GM12878 (cell line): ENCODE measurements at regions not wholly inside any gene's neighbourhood (a gene's known extent, or its start where the extent isn't known, plus 50 kb on each side); places are given as distances from the start of the nearest gene placed in this dataset.

ENCODE experiments used
- ATAC-seq: fragments of 200-7000 bp; cut with Tn5 transposase; 3 replicates; pipeline ENCODE4 v1.9.1; 2020; ENCODE audit warnings: mild to moderate bottlenecking, moderate library complexity
- BruUV-seq: library from RNA; stranded (reverse); fragments of 400-500 nt; replicated peaks from 2 replicates; lab custom pipeline; 2021; lab: Mats Ljungman, UMichigan
- CTCF ChIA-PET: fragments of 300-600 bp; sonication (Branson Sonifier 250); formaldehyde crosslinking; extraction: SDS; loops from one replicate; lab custom pipeline; 2021; ENCODE audit warnings: inconsistent platforms; lab: Yijun Ruan, JAX
- POLR2A ChIA-PET: fragments of 350-600 bp; formaldehyde crosslinking; extraction: SDS; loops from one replicate; lab custom pipeline; 2021; ENCODE audit warnings: inconsistent platforms; lab: Charles Lee
- RAD21 ChIA-PET: fragments of 300-600 bp; sonication (Branson Sonifier 250); formaldehyde crosslinking; loops from one replicate; lab custom pipeline; 2023; ENCODE audit warnings: antibody characterized with exemption; ENCODE audit not compliant: unreplicated experiment; lab: Charles Lee
- SMC1A ChIA-PET: fragments of 300-600 bp; sonication (Branson Sonifier 250); formaldehyde crosslinking; loops from one replicate; lab custom pipeline; 2023; ENCODE audit not compliant: unreplicated experiment, uncharacterized antibody; lab: Charles Lee
- DNase-seq: peaks from one replicate; pipeline ENCODE4 v3.0.0-alpha.2; 2011; ENCODE audit warnings: low read depth, low spot score
- FAIRE-seq: peaks from 3 replicates; lab custom pipeline; 2011; peaks lifted over from hg19 to GRCh38; lab: Jason Lieb, UNC
- H2AFZ ChIP-seq: 2 replicates; pipeline ENCODE4 v1.6.0; 2011; ENCODE audit warnings: low read depth, low read length, control low read depth; ENCODE audit not compliant: control insufficient read depth
- H3K27ac ChIP-seq: 2 replicates; pipeline ENCODE4 v1.5.1; 2011; ENCODE audit warnings: control low read depth; ENCODE audit not compliant: control insufficient read depth, insufficient read depth
- H3K27me3 ChIP-seq, 2 experiments: replicated peaks in 1 of 2; 2 replicates each; pipeline versions ENCODE4 v1.6.0 to v1.6.1; 2011; ENCODE audit warnings: low read length in 1 of 2; ENCODE audit not compliant: control insufficient read depth in 2 of 2, insufficient read depth in 2 of 2
- H3K36me3 ChIP-seq, 2 experiments: 2 replicates each; pipeline ENCODE4 v1.5.1; 2011; ENCODE audit warnings: low read length in 1 of 2; ENCODE audit not compliant: control insufficient read depth in 2 of 2, insufficient read depth in 2 of 2
- H3K4me1 ChIP-seq: 2 replicates; pipeline ENCODE4 v1.6.1; 2011; ENCODE audit warnings: mild to moderate bottlenecking, low read length, moderate library complexity, mixed read lengths; ENCODE audit not compliant: control insufficient read depth, insufficient read depth
- H3K4me2 ChIP-seq: 2 replicates; pipeline ENCODE4 v1.6.0; 2011; ENCODE audit warnings: control low read depth; ENCODE audit not compliant: control insufficient read depth, insufficient read depth
- H3K4me3 ChIP-seq: fragments of 200-600 bp; sonication (generic); 2 replicates; pipeline ENCODE4 v1.5.1; 2016
- H3K79me2 ChIP-seq: 2 replicates; pipeline ENCODE4 v1.6.0; 2011; ENCODE audit warnings: low read length; ENCODE audit not compliant: control insufficient read depth, insufficient read depth
- H3K9ac ChIP-seq: 2 replicates; pipeline ENCODE4 v1.8.0; 2011; ENCODE audit warnings: low read length, control low read depth, mixed read lengths; ENCODE audit not compliant: control insufficient read depth, insufficient read depth
- H3K9me3 ChIP-seq: replicated peaks from 3 replicates; pipeline ENCODE4 v1.5.1; 2011; ENCODE audit warnings: mild to moderate bottlenecking, low read length; ENCODE audit not compliant: control insufficient read depth, insufficient read depth
- H4K20me1 ChIP-seq: 2 replicates; pipeline ENCODE4 v1.6.0; 2011; ENCODE audit not compliant: control insufficient read depth, insufficient read depth
- ATF3 ChIP-seq: IDR thresholded peaks from 2 replicates; pipeline ENCODE4 v1.6.1; 2011; ENCODE audit warnings: low read depth, mild to moderate bottlenecking, low read length, moderate library complexity, borderline replicate concordance; ENCODE audit errors: extremely low read depth
- CEBPB ChIP-seq, 2 experiments: fragments of 150-350 bp in 1 of 2; IDR thresholded peaks; 2 replicates each; pipeline ENCODE4 v1.6.1; 2012 to 2014; ENCODE audit warnings: low read depth in 2 of 2, low read length in 2 of 2, borderline replicate concordance in 1 of 2, inconsistent platforms in 1 of 2
- CHD1 ChIP-seq: IDR thresholded peaks from 2 replicates; pipeline ENCODE4 v1.6.1; 2012; ENCODE audit warnings: low read depth, low read length, improper control_type of control experiment
- CHD2 ChIP-seq: IDR thresholded peaks from 2 replicates; pipeline ENCODE4 v1.6.1; 2011; ENCODE audit warnings: low read depth, low read length, improper control_type of control experiment, borderline replicate concordance
- ETV6 ChIP-seq, 2 experiments: fragments of 450-650 bp in 1 of 2; IDR thresholded peaks in 1 of 2; conservative IDR thresholded peaks in 1 of 2; 2 replicates each; pipeline ENCODE4 v1.6.1; 2014; ENCODE audit warnings: antibody characterized with exemption in 1 of 2, borderline replicate concordance in 1 of 2, low read depth in 1 of 2, mild to moderate bottlenecking in 1 of 2, moderate library complexity in 1 of 2
- HSF1 ChIP-seq: fragments of 150-350 bp; IDR thresholded peaks from 2 replicates; pipeline ENCODE4 v1.6.1; 2014; ENCODE audit warnings: mild to moderate bottlenecking, low read depth, low read length
- POLR2A ChIP-seq: IDR thresholded peaks from 2 replicates; pipeline ENCODE4 v1.6.1; 2011; ENCODE audit warnings: low read depth, mild to moderate bottlenecking, low read length
- RCOR1 ChIP-seq: conservative IDR thresholded peaks from 2 replicates; pipeline ENCODE4 v1.6.1; 2012; ENCODE audit warnings: low read depth, low read length, improper control_type of control experiment
- RUNX3 ChIP-seq: IDR thresholded peaks from 2 replicates; pipeline ENCODE4 v1.6.1; 2012; ENCODE audit warnings: low read length, inconsistent platforms
- SP1 ChIP-seq: IDR thresholded peaks from one replicate; pipeline ENCODE4 v1.6.1; 2011; ENCODE audit warnings: low read depth, low read length
- SREBF2 ChIP-seq: IDR thresholded peaks from 2 replicates; pipeline ENCODE4 v1.6.1; 2012; ENCODE audit warnings: mild to moderate bottlenecking, low read length
- ZBED1 ChIP-seq: IDR thresholded peaks from 2 replicates; pipeline ENCODE4 v1.6.1; 2016; ENCODE audit warnings: borderline replicate concordance
- WGBS: methylation state at CpG from one replicate; pipeline ENCODE4 v1.1.6; 2016; ENCODE audit warnings: low lambda C conversion rate; ENCODE audit not compliant: insufficient replicate concordance, insufficient coverage; ENCODE audit errors: missing lambda C conversion rate; 5-methylcytosine and 5-hydroxymethylcytosine counted together
- in situ Hi-C: fragments of 300-500 bp; cut with MboI; formaldehyde crosslinking; loops from 9 replicates; pipeline ENCODE4 v1.14.3; 2018; ENCODE audit warnings: mixed read lengths
- intact Hi-C: fragments of 100-400 bp; cut with micrococcal nuclease; formaldehyde crosslinking; loops from one replicate; pipeline ENCODE4 v1.14.2; 2022; ENCODE audit not compliant: unreplicated experiment
- TF ChIP-seq, protein P1 (sequence below): fragments of 450-650 bp; IDR thresholded peaks from 2 replicates; pipeline ENCODE4 v1.6.1; 2018; ENCODE audit warnings: borderline replicate concordance, mild to moderate bottlenecking; ENCODE audit not compliant: partially characterized antibody
- TF ChIP-seq, protein P2 (sequence below): IDR thresholded peaks from 2 replicates; pipeline ENCODE4 v1.6.1; 2011; ENCODE audit warnings: borderline replicate concordance, low read depth, mild to moderate bottlenecking, moderate library complexity, low read length; ENCODE audit not compliant: insufficient read depth, poor library complexity, severe bottlenecking
- TF ChIP-seq, protein P3 (sequence below): fragments of 450-650 bp; conservative IDR thresholded peaks from 2 replicates; pipeline ENCODE4 v1.6.1; 2017; ENCODE audit warnings: mild to moderate bottlenecking, moderate library complexity

GRCh38 chr7:124191713-124192112 lies 158.8 kb upstream of the TMEM229A start (continued):
- TF ChIP-seq, protein P1, sequence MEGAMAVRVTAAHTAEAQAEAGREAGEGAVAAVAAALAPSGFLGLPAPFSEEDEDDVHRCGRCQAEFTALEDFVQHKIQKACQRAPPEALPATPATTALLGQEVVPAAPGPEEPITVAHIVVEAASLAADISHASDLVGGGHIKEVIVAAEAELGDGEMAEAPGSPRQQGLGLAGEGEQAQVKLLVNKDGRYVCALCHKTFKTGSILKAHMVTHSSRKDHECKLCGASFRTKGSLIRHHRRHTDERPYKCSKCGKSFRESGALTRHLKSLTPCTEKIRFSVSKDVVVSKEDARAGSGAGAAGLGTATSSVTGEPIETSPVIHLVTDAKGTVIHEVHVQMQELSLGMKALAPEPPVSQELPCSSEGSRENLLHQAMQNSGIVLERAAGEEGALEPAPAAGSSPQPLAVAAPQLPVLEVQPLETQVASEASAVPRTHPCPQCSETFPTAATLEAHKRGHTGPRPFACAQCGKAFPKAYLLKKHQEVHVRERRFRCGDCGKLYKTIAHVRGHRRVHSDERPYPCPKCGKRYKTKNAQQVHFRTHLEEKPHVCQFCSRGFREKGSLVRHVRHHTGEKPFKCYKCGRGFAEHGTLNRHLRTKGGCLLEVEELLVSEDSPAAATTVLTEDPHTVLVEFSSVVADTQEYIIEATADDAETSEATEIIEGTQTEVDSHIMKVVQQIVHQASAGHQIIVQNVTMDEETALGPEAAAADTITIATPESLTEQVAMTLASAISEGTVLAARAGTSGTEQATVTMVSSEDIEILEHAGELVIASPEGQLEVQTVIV, result no peak
- TF ChIP-seq ATF3 (no peak), SP1 (no peak), CHD1 (no peak), CHD2 (no peak), SREBF2 (no peak), ETV6 (conservative IDR thresholded peaks at IDR 0.05 in 1 of 2, IDR thresholded peaks at IDR 0.05 in 1 of 2; ENCODE audit: borderline replicate concordance in 1 of 2, low read depth in 1 of 2) (no peak), POLR2A (no peak)
- TF ChIP-seq, protein P2, sequence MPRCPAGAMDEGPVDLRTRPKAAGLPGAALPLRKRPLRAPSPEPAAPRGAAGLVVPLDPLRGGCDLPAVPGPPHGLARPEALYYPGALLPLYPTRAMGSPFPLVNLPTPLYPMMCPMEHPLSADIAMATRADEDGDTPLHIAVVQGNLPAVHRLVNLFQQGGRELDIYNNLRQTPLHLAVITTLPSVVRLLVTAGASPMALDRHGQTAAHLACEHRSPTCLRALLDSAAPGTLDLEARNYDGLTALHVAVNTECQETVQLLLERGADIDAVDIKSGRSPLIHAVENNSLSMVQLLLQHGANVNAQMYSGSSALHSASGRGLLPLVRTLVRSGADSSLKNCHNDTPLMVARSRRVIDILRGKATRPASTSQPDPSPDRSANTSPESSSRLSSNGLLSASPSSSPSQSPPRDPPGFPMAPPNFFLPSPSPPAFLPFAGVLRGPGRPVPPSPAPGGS, result no peak

GRCh38 chr7:124191030-124191429 lies 158.2 kb upstream of the TMEM229A start:
- DNase-seq (no peak), ATAC-seq (no peak), FAIRE-seq (no peak)
- Histone ChIP-seq H3K9me3 (no peaks in the 10 kb centered on the region), H3K36me3 (no peaks in the 10 kb centered on the region), H3K79me2 (no peaks in the 10 kb centered on the region), H3K27ac (no peak overlapping the region), H4K20me1 (no peaks in the 10 kb centered on the region), H3K4me2 (no peak overlapping the region), H2AFZ (no peak overlapping the region), H3K4me1 (no peaks in the 10 kb centered on the region), H3K27me3 (no peaks in the 10 kb centered on the region), H3K4me3 (no peak overlapping the region), H3K9ac (no peak overlapping the region)
- RAD21 ChIA-PET, result interaction anchor here (1.9 kb wide), 1 partner anchor 84 kb away, joined by 6 read pairs; no protein-coding TSS in a partner anchor
- CTCF ChIA-PET, result interaction anchor here (0.5 kb wide), 1 partner anchor 1967 kb away, joined by 4 read pairs; no protein-coding TSS in a partner anchor
- WGBS, result 42% methylated on average over 3 of the region's 3 CpGs
- SMC1A ChIA-PET, result interaction anchor here (1.8 kb wide), 1 partner anchor 26 kb away, joined by 3 read pairs; no protein-coding TSS in a partner anchor
- intact Hi-C loops (no loop called here), in situ Hi-C loops (no loop called here)
- no TSS peak for BruUV-seq
- POLR2A ChIA-PET, result no interaction called here
- TF ChIP-seq CEBPB (IDR thresholded peaks at IDR 0.05; ENCODE audit: borderline replicate concordance in 1 of 2, low read depth in 2 of 2, low read length in 2 of 2) (no peak), RUNX3 (no peak), ZBED1 (no peak), RCOR1 (no peak), HSF1 (no peak)
- TF ChIP-seq, protein P3, sequence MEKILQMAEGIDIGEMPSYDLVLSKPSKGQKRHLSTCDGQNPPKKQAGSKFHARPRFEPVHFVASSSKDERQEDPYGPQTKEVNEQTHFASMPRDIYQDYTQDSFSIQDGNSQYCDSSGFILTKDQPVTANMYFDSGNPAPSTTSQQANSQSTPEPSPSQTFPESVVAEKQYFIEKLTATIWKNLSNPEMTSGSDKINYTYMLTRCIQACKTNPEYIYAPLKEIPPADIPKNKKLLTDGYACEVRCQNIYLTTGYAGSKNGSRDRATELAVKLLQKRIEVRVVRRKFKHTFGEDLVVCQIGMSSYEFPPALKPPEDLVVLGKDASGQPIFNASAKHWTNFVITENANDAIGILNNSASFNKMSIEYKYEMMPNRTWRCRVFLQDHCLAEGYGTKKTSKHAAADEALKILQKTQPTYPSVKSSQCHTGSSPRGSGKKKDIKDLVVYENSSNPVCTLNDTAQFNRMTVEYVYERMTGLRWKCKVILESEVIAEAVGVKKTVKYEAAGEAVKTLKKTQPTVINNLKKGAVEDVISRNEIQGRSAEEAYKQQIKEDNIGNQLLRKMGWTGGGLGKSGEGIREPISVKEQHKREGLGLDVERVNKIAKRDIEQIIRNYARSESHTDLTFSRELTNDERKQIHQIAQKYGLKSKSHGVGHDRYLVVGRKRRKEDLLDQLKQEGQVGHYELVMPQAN, result no peak
